KMS-11 (cell line): ENCODE measurements at regions not wholly inside any gene's neighbourhood (a gene's known extent, or its start where the extent isn't known, plus 50 kb on each side); places are given as distances from the start of the nearest gene placed in this dataset.

ENCODE experiments used
- H2AFZ ChIP-seq: fragments of 200-600 bp; sonication (generic); 2 replicates; pipeline ENCODE4 v1.6.1; 2016; ENCODE audit warnings: antibody characterized with exemption, mixed run types, low read depth
- H3K27ac ChIP-seq: fragments of 200-600 bp; sonication (generic); 2 replicates; pipeline ENCODE4 v1.6.1; 2016; ENCODE audit warnings: mild to moderate bottlenecking, mixed run types
- H3K27me3 ChIP-seq: fragments of 200-600 bp; sonication (generic); 2 replicates; pipeline ENCODE4 v1.6.1; 2017; ENCODE audit warnings: mild to moderate bottlenecking, low read depth, mixed run types, moderate library complexity; ENCODE audit not compliant: insufficient read depth
- H3K36me3 ChIP-seq: fragments of 200-600 bp; sonication (generic); 2 replicates; pipeline ENCODE4 v1.6.1; 2017; ENCODE audit warnings: mild to moderate bottlenecking, mixed run types; ENCODE audit not compliant: insufficient read depth
- H3K4me1 ChIP-seq: fragments of 200-600 bp; sonication (generic); 2 replicates; pipeline ENCODE4 v1.6.1; 2016; ENCODE audit warnings: mild to moderate bottlenecking, low read depth, mixed run types; ENCODE audit not compliant: poor library complexity, severe bottlenecking
- H3K4me2 ChIP-seq: fragments of 200-600 bp; sonication (generic); 2 replicates; pipeline ENCODE4 v1.7.0; 2016; ENCODE audit warnings: mild to moderate bottlenecking, mixed run types
- H3K4me3 ChIP-seq: fragments of 200-600 bp; sonication (generic); IDR thresholded peaks from 2 replicates; pipeline ENCODE4 v1.6.1; 2017; ENCODE audit warnings: low read depth, low read length, mixed read lengths; ENCODE audit not compliant: insufficient read depth
- H3K79me2 ChIP-seq: fragments of 200-600 bp; sonication (generic); 2 replicates; pipeline ENCODE4 v1.6.1; 2016; ENCODE audit warnings: low read depth, mixed run types; ENCODE audit not compliant: insufficient read depth
- H3K9ac ChIP-seq: fragments of 200-600 bp; sonication (generic); 2 replicates; pipeline ENCODE4 v1.6.1; 2016; ENCODE audit warnings: mild to moderate bottlenecking, mixed run types
- H4K20me1 ChIP-seq: fragments of 200-600 bp; sonication (generic); 2 replicates; pipeline ENCODE4 v1.6.1; 2016; ENCODE audit warnings: mild to moderate bottlenecking, mixed run types; ENCODE audit not compliant: insufficient read depth
- CTCF ChIP-seq: fragments of 200-600 bp; sonication (generic); conservative IDR thresholded peaks from 2 replicates; pipeline ENCODE4 v1.6.1; 2017; ENCODE audit warnings: low read depth, mild to moderate bottlenecking, antibody characterized with exemption, low read length, moderate library complexity, mixed read lengths

GRCh38 chr2:52192656-52193055 lies 1160.7 kb upstream of the NRXN1 start:
- Histone ChIP-seq H3K27ac (no peak overlapping the region), H3K4me2 (no peak overlapping the region), H3K4me3 (no peak overlapping the region), H3K4me1 (no peaks in the 10 kb centered on the region), H2AFZ (no peak overlapping the region), H3K9ac (no peak overlapping the region), H3K36me3 (no peaks in the 10 kb centered on the region), H4K20me1 (no peaks in the 10 kb centered on the region), H3K27me3 (no peaks in the 10 kb centered on the region), H3K79me2 (no peaks in the 10 kb centered on the region)
- no peak for TF ChIP-seq CTCF

GRCh38 chr2:52181080-52181479 lies 1149.1 kb upstream of the NRXN1 start:
- Histone ChIP-seq H3K79me2 (no peaks in the 10 kb centered on the region), H3K27me3 (no peaks in the 10 kb centered on the region), H3K27ac (no peak overlapping the region), H3K4me1 (no peaks in the 10 kb centered on the region), H2AFZ (no peak overlapping the region), H3K36me3 (no peaks in the 10 kb centered on the region), H3K4me3 (no peak overlapping the region), H3K4me2 (no peak overlapping the region), H4K20me1 (no peaks in the 10 kb centered on the region), H3K9ac (no peak overlapping the region)
- TF ChIP-seq CTCF: no peak

GRCh38 chr2:52178845-52179244 lies 1146.9 kb upstream of the NRXN1 start:
- Histone ChIP-seq H3K4me3 (no peak overlapping the region), H2AFZ (no peak overlapping the region), H3K27ac (no peak overlapping the region), H3K79me2 (no peaks in the 10 kb centered on the region), H3K9ac (no peak overlapping the region), H3K4me1 (no peaks in the 10 kb centered on the region), H4K20me1 (no peaks in the 10 kb centered on the region), H3K4me2 (no peak overlapping the region), H3K36me3 (no peaks in the 10 kb centered on the region), H3K27me3 (no peaks in the 10 kb centered on the region)
- TF ChIP-seq CTCF: no peak

GRCh38 chr2:52145005-52145404 lies 1113.1 kb upstream of the NRXN1 start:
- no peak; the same call in 1 of the 2 replicates for TF ChIP-seq CTCF
- Histone ChIP-seq H3K36me3 (no peaks in the 10 kb centered on the region), H3K79me2 (no peaks in the 10 kb centered on the region), H3K4me2 (no peak overlapping the region), H3K27me3 (no peaks in the 10 kb centered on the region), H3K4me3 (no peak overlapping the region), H3K9ac (no peak overlapping the region), H2AFZ (no peak overlapping the region), H3K4me1 (no peaks in the 10 kb centered on the region), H3K27ac (no peak overlapping the region), H4K20me1 (no peaks in the 10 kb centered on the region)
